ENCODE measurements at regions not wholly inside any gene's neighbourhood (a gene's known extent, or its start where the extent isn't known, plus 50 kb on each side); places are given as distances from the start of the nearest gene placed in this dataset.

- Histone ChIP-seq H3K36me3 (no peaks in the 10 kb centered on the region), H3K9me3 (no peaks in the 10 kb centered on the region), H3K27ac (no peak overlapping the region), H3K27me3 (replicated peaks in 1 of 7) (no peaks in the 10 kb centered on the region), H3K4me1 (no peaks in the 10 kb centered on the region), H3K4me3 (no peak overlapping the region)
- TF ChIP-seq POLR2AphosphoS5 (IDR thresholded peaks at IDR 0.05) (no peak), POLR2A (IDR thresholded peaks at IDR 0.05) (no peak)
- TF ChIP-seq, protein P1, sequence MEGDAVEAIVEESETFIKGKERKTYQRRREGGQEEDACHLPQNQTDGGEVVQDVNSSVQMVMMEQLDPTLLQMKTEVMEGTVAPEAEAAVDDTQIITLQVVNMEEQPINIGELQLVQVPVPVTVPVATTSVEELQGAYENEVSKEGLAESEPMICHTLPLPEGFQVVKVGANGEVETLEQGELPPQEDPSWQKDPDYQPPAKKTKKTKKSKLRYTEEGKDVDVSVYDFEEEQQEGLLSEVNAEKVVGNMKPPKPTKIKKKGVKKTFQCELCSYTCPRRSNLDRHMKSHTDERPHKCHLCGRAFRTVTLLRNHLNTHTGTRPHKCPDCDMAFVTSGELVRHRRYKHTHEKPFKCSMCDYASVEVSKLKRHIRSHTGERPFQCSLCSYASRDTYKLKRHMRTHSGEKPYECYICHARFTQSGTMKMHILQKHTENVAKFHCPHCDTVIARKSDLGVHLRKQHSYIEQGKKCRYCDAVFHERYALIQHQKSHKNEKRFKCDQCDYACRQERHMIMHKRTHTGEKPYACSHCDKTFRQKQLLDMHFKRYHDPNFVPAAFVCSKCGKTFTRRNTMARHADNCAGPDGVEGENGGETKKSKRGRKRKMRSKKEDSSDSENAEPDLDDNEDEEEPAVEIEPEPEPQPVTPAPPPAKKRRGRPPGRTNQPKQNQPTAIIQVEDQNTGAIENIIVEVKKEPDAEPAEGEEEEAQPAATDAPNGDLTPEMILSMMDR (IDR thresholded peaks at IDR 0.05 in 8 of 11, conservative IDR thresholded peaks at IDR 0.05 in 3 of 11): no peak
- no peak for DNase-seq
- intact Hi-C loops (cut with DNase I; ENCODE audit: low total_unique reads): no loop called here
- 79 to 93% (median 90%) methylated on average over 1 of the region's 1 CpG for whole genome bisulfite sequencing, 5 donors
Measured at GRCh38 chr1:88474555-88475304, 209.3 kb upstream of the PKN2 start.

DNA sequence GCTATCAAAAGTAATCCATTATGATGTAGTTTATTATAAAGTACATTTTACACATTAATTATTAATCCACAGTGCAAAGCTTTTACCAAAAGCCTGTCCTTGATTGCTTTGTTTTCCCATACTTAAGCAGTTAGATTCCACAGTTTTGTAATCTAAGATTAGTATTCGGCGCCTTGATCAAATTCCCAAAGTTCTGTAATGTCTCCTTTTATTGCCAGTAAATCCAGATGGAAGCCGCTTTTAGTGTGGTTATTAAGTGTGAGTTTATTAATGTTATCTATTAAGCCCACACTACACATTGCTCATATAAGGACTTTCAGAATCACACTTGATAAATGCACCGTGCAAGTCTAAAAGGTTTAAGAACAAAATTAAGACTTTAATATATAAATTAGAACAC, 199.2 kb upstream of the PKN2 start:
- Histone ChIP-seq H3K9me3 (no peaks in the 10 kb centered on the region), H3K4me3 (no peak overlapping the region), H3K4me1 (no peaks in the 10 kb centered on the region), H3K36me3 (no peaks in the 10 kb centered on the region), H3K27me3 (replicated peaks in 1 of 7) (no peaks in the 10 kb centered on the region), H3K27ac (no peak overlapping the region)
- TF ChIP-seq, protein P1 (IDR thresholded peaks at IDR 0.05 in 8 of 11, conservative IDR thresholded peaks at IDR 0.05 in 3 of 11): no peak
- TF ChIP-seq POLR2A (IDR thresholded peaks at IDR 0.05) (no peak), POLR2AphosphoS5 (IDR thresholded peaks at IDR 0.05) (no peak)
- WGBS, 5 donors: 91 to 97% (median 94%) methylated on average over 4 of the region's 4 CpGs
- DNase-seq: no peak
- intact Hi-C loops (cut with DNase I; ENCODE audit: low total_unique reads): no loop called here

- no peak for TF ChIP-seq POLR2A (IDR thresholded peaks at IDR 0.05)
- TF ChIP-seq POLR2AphosphoS5 (IDR thresholded peaks at IDR 0.05): no peak
- TF ChIP-seq, protein P1 (IDR thresholded peaks at IDR 0.05 in 8 of 11, conservative IDR thresholded peaks at IDR 0.05 in 3 of 11): no peak
- WGBS, 5 donors: 61 to 83% (median 79%) methylated on average over 4 of the region's 4 CpGs
- intact Hi-C loops (cut with DNase I; ENCODE audit: low total_unique reads): no loop called here
- Histone ChIP-seq H3K36me3 (no peaks in the 10 kb centered on the region), H3K4me1 (no peaks in the 10 kb centered on the region), H3K27me3 (replicated peaks in 1 of 7) (no peaks in the 10 kb centered on the region), H3K9me3 (no peaks in the 10 kb centered on the region), H3K4me3 (no peak overlapping the region), H3K27ac (no peak overlapping the region)
- no peak for DNase-seq
Measured at GRCh38 chr1:88488237-88488636, 195.8 kb upstream of the PKN2 start.

DNA sequence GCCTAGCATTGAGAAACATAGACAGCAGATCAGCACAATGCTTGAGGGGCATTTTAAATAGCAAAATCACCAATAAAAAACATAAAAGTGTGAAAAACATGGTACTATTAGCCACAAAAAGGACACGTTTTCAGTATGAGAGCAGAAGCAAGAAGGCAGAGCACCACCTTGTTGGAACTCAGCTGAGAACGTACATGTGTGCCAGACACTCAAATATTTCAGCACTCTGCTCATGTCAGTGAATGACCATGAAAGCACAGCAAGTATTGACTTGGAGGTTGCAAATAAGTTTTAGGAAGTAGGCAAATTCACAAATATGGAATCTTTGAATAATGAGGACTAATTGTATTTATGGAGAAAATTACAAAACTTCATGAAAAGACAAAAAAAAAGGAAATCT, 193.4 kb upstream of the PKN2 start:
- intact Hi-C loops (cut with DNase I; ENCODE audit: low total_unique reads): no loop called here
- no peak for TF ChIP-seq POLR2AphosphoS5 (IDR thresholded peaks at IDR 0.05)
- H3K9me3 ChIP-seq: no peaks in the 10 kb centered on the region
- no peaks in the 10 kb centered on the region for H3K36me3 ChIP-seq
- no peak overlapping the region for H3K4me3 ChIP-seq
- no peaks in the 10 kb centered on the region for H3K27me3 ChIP-seq (replicated peaks in 1 of 7)
- 57 to 87% (median 69%) methylated on average over 2 of the region's 2 CpGs for WGBS, 5 donors
- DNase-seq: no peak
- no peaks in the 10 kb centered on the region for H3K4me1 ChIP-seq
- H3K27ac ChIP-seq: no peak overlapping the region
